ENCODE measurements at regions not wholly inside any gene's neighbourhood (a gene's known extent, or its start where the extent isn't known, plus 50 kb on each side); places are given as distances from the start of the nearest gene placed in this dataset.

- H3K36me3 ChIP-seq (ENCODE audit: control insufficient read depth in 2 of 2, extremely low read depth in 1 of 2, insufficient read depth in 2 of 2, low read length in 2 of 2) = no peaks in the 10 kb centered on the region
- FAIRE-seq = no peak
- no peaks in the 10 kb centered on the region for H3K9me3 ChIP-seq (ENCODE audit: control insufficient read depth, low read depth, low read length)
- no peaks in the 10 kb centered on the region for H4K20me1 ChIP-seq (ENCODE audit: control insufficient read depth, extremely low read depth, insufficient read depth, low read length)
- TF ChIP-seq, protein P1, sequence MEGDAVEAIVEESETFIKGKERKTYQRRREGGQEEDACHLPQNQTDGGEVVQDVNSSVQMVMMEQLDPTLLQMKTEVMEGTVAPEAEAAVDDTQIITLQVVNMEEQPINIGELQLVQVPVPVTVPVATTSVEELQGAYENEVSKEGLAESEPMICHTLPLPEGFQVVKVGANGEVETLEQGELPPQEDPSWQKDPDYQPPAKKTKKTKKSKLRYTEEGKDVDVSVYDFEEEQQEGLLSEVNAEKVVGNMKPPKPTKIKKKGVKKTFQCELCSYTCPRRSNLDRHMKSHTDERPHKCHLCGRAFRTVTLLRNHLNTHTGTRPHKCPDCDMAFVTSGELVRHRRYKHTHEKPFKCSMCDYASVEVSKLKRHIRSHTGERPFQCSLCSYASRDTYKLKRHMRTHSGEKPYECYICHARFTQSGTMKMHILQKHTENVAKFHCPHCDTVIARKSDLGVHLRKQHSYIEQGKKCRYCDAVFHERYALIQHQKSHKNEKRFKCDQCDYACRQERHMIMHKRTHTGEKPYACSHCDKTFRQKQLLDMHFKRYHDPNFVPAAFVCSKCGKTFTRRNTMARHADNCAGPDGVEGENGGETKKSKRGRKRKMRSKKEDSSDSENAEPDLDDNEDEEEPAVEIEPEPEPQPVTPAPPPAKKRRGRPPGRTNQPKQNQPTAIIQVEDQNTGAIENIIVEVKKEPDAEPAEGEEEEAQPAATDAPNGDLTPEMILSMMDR (optimal IDR thresholded peaks at IDR 0.05 in 1 of 3, IDR thresholded peaks at IDR 0.05 in 1 of 3, conservative IDR thresholded peaks at IDR 0.05 in 1 of 3; ENCODE audit: extremely low read depth in 1 of 3, insufficient read depth in 2 of 3, low read length in 3 of 3) = no peak
- no peak overlapping the region for H3K9ac ChIP-seq (ENCODE audit: control insufficient read depth, extremely low read depth, insufficient read depth, low read length)
- H3K79me2 ChIP-seq (ENCODE audit: control insufficient read depth, insufficient read depth, low read length) = no peaks in the 10 kb centered on the region
- H3K27ac ChIP-seq (ENCODE audit: control insufficient read depth, insufficient read depth, low read length) = no peak overlapping the region
- no peaks in the 10 kb centered on the region for H3K4me1 ChIP-seq (ENCODE audit: control insufficient read depth, extremely low read depth, insufficient read depth, low read length)
- no peak overlapping the region for H3K4me2 ChIP-seq (ENCODE audit: control insufficient read depth, extremely low read depth, insufficient read depth, low read depth, low read length)
- no peak overlapping the region for H2AFZ ChIP-seq (ENCODE audit: control insufficient read depth, low read length)
- DNase-seq (ENCODE audit: low read depth, low spot score) = no peak
- no peaks in the 10 kb centered on the region for H3K9me1 ChIP-seq (ENCODE audit: control insufficient read depth, extremely low read depth, insufficient read depth, low read length)
- peaks cover 5% of the 10 kb centered on the region for H3K27me3 ChIP-seq (ENCODE audit: control insufficient read depth, extremely low read depth, insufficient read depth, low read length)
- dilution Hi-C loops (cut with MboI; ENCODE audit: extremely low pct_ligation_motif_present, low sequenced_read_pairs) = no loop called here
- H3K4me3 ChIP-seq (ENCODE audit: control insufficient read depth in 2 of 3, extremely low read depth in 1 of 3, insufficient read depth in 2 of 3, low read depth in 1 of 3, low read length in 3 of 3) = no peak overlapping the region
Observed at GRCh38 chr11:122524898-122525297, 130.6 kb upstream of the UBASH3B start.

DNA sequence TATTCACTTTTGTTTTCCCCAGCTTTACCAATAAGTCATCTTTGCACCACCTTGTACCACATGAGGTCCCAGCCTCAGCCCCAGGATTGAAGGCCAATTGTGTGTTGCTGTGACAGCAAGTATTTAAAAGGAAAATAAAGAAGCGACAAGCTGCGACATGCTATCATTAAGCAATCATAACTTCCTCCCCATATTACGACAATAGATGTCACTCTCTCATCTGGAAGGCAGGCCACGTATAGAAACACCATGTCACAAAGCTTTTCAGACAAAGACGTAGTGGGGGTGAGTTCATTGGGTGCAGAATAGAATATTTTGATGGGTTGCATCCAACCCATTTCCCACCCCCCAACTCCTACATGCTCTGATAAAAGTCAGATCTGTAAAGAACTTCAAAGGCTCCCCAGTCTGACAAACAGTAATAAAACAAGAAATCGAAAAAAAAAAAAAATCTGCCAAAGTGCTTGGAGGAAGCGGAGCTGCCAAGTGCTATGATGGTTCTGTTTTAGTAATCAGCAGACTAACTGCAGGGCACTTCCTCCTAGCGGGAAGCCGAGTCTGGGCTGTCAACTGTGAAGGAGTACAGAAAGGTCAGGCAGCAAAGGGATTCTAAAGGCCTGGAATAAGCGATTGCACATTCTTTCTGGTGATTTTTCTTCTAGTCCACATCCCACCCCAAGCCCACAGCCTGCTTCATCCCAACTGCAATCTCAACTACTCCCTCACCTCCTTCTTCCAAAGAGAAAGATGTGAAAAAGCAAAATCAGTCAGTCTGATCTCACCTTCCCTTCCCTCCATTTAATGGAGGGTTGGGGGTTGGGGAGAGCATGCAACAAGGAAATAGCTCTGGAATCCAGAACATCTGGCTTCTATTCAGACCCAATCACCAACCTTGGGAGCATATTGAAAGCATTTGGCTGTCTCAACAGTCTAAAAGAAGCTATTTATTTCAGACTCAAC, 131.4 kb upstream of the UBASH3B start:
- H3K36me3 ChIP-seq (ENCODE audit: control insufficient read depth in 2 of 2, extremely low read depth in 1 of 2, insufficient read depth in 2 of 2, low read length in 2 of 2) = no peaks in the 10 kb centered on the region
- H4K20me1 ChIP-seq (ENCODE audit: control insufficient read depth, extremely low read depth, insufficient read depth, low read length) = no peaks in the 10 kb centered on the region
- no peak overlapping the region for H3K9ac ChIP-seq (ENCODE audit: control insufficient read depth, extremely low read depth, insufficient read depth, low read length)
- H3K27ac ChIP-seq (ENCODE audit: control insufficient read depth, insufficient read depth, low read length) = no peak overlapping the region
- DNase-seq (ENCODE audit: low read depth, low spot score) (no peak), FAIRE-seq (no peak)
- dilution Hi-C loops (cut with MboI; ENCODE audit: extremely low pct_ligation_motif_present, low sequenced_read_pairs) = no loop called here
- no peak overlapping the region for H3K4me3 ChIP-seq (ENCODE audit: control insufficient read depth in 2 of 3, extremely low read depth in 1 of 3, insufficient read depth in 2 of 3, low read depth in 1 of 3, low read length in 3 of 3)
- no peak for TF ChIP-seq EZH2 (IDR thresholded peaks at IDR 0.05; ENCODE audit: low read length)
- TF ChIP-seq, protein P1 (optimal IDR thresholded peaks at IDR 0.05 in 1 of 3, IDR thresholded peaks at IDR 0.05 in 1 of 3, conservative IDR thresholded peaks at IDR 0.05 in 1 of 3; ENCODE audit: extremely low read depth in 1 of 3, insufficient read depth in 2 of 3, low read length in 3 of 3) = no peak
- H3K4me2 ChIP-seq (ENCODE audit: control insufficient read depth, extremely low read depth, insufficient read depth, low read depth, low read length) = no peak overlapping the region
- H3K9me3 ChIP-seq (ENCODE audit: control insufficient read depth, low read depth, low read length) = no peaks in the 10 kb centered on the region
- no peaks in the 10 kb centered on the region for H3K9me1 ChIP-seq (ENCODE audit: control insufficient read depth, extremely low read depth, insufficient read depth, low read length)
- no peaks in the 10 kb centered on the region for H3K79me2 ChIP-seq (ENCODE audit: control insufficient read depth, insufficient read depth, low read length)
- peaks cover 5% of the 10 kb centered on the region for H3K27me3 ChIP-seq (ENCODE audit: control insufficient read depth, extremely low read depth, insufficient read depth, low read length)
- no peaks in the 10 kb centered on the region for H3K4me1 ChIP-seq (ENCODE audit: control insufficient read depth, extremely low read depth, insufficient read depth, low read length)
- H2AFZ ChIP-seq (ENCODE audit: control insufficient read depth, low read length) = no peak overlapping the region
